ENCODE measurements at regions not wholly inside any gene's neighbourhood (a gene's known extent, or its start where the extent isn't known, plus 50 kb on each side); places are given as distances from the start of the nearest gene placed in this dataset.

DNA sequence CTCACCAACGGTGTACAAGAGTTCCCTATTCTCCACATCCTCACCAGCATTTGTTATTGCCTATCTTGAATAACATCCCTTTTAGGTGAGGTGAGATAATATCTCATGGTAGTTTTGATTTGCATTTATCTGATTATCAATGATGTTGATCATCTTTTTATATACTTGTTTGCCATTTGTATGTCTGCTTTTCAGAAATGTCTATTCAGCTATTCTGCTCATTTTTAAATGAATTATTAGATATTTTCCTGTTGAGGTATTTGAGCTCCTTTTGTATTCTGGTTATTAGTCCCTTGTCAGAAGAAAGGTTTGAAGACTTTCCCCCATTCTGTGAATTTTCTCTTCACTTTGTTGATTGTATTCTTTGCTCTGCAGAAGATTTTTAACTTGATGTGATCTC lies 695.5 kb upstream of the DDX18 start:
- TF ChIP-seq, protein P1, sequence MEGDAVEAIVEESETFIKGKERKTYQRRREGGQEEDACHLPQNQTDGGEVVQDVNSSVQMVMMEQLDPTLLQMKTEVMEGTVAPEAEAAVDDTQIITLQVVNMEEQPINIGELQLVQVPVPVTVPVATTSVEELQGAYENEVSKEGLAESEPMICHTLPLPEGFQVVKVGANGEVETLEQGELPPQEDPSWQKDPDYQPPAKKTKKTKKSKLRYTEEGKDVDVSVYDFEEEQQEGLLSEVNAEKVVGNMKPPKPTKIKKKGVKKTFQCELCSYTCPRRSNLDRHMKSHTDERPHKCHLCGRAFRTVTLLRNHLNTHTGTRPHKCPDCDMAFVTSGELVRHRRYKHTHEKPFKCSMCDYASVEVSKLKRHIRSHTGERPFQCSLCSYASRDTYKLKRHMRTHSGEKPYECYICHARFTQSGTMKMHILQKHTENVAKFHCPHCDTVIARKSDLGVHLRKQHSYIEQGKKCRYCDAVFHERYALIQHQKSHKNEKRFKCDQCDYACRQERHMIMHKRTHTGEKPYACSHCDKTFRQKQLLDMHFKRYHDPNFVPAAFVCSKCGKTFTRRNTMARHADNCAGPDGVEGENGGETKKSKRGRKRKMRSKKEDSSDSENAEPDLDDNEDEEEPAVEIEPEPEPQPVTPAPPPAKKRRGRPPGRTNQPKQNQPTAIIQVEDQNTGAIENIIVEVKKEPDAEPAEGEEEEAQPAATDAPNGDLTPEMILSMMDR (IDR thresholded peaks at IDR 0.05; ENCODE audit: borderline replicate concordance, extremely low read depth, low read length, poor library complexity, severe bottlenecking): no peak
- no peak for TF ChIP-seq EZH2 (IDR thresholded peaks at IDR 0.05; ENCODE audit: borderline replicate concordance, low read depth, low read length, severe bottlenecking)
- Histone ChIP-seq H3K27me3 (ENCODE audit: insufficient read depth, low read length, poor library complexity) (no peaks in the 10 kb centered on the region), H3K9me3 (ENCODE audit: insufficient read depth, low read length, severe bottlenecking) (no peaks in the 10 kb centered on the region), H3K36me3 (ENCODE audit: insufficient read depth, low read length) (no peaks in the 10 kb centered on the region), H3K4me3 (ENCODE audit: low read depth in 1 of 2, low read length in 2 of 2) (no peak overlapping the region), H4K20me1 (ENCODE audit: insufficient read depth, low read length) (no peaks in the 10 kb centered on the region), H3K4me1 (ENCODE audit: insufficient read depth, low read length) (no peaks in the 10 kb centered on the region), H3K9ac (ENCODE audit: low read depth, low read length) (no peak overlapping the region), H2AFZ (ENCODE audit: low read depth, low read length) (no peak overlapping the region), H3K4me2 (ENCODE audit: insufficient read depth, low read length) (no peak overlapping the region), H3K79me2 (ENCODE audit: insufficient read depth, low read length) (no peaks in the 10 kb centered on the region), H3K27ac (ENCODE audit: low read length) (no peak overlapping the region)
- ATAC-seq (ENCODE audit: insufficient read depth, low read depth) (no peak), DNase-seq (no peak)

DNA sequence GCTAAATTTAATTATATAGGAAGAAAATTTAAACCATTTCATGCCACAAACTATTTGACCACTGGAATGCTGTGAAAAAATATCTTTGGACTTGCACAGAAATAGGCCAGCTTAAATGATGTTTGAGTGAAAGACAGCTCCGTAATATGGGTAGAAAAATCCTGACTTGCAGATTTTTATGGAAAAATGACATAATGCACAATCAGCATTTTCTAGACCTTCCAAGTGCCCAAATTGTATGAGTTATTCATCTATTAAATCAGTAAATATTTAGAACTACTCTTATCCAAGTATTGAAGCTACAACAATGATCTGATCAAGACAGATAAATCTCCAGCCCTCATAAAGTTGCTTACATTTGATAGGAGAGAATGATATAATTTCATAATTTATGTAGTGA lies 691.1 kb upstream of the DDX18 start:
- DNase-seq: no peak
- no peak overlapping the region for H3K9ac ChIP-seq (ENCODE audit: low read depth, low read length)
- H3K36me3 ChIP-seq (ENCODE audit: insufficient read depth, low read length): no peaks in the 10 kb centered on the region

DNA sequence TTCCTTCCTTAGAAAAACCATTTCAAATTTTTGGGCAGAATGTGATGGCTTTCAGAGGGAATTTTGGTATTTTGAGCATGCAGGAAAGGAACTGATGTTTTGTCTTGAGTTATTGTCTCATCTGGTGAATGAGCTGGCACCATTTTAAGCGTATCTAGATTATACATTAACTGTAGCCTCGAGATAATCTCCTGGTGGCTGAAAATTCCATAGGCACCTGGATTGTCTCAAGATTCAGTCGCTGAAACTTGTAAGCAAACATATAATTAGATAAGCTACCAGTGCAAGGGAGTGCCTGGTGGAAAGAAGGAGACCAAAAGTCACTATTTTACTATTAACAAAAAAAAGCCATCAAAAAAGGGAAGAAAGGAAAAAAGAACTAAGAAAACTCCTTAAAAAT lies 687.8 kb upstream of the DDX18 start:
- Histone ChIP-seq H2AFZ (ENCODE audit: low read depth, low read length) (no peak overlapping the region), H4K20me1 (ENCODE audit: insufficient read depth, low read length) (no peaks in the 10 kb centered on the region), H3K27ac (ENCODE audit: low read length) (no peak overlapping the region), H3K4me3 (ENCODE audit: low read depth in 1 of 2, low read length in 2 of 2) (no peak overlapping the region), H3K9me3 (ENCODE audit: insufficient read depth, low read length, severe bottlenecking) (no peaks in the 10 kb centered on the region), H3K27me3 (ENCODE audit: insufficient read depth, low read length, poor library complexity) (no peaks in the 10 kb centered on the region), H3K79me2 (ENCODE audit: insufficient read depth, low read length) (no peaks in the 10 kb centered on the region), H3K4me1 (ENCODE audit: insufficient read depth, low read length) (peaks cover 6% of the 10 kb centered on the region), H3K36me3 (ENCODE audit: insufficient read depth, low read length) (no peaks in the 10 kb centered on the region), H3K9ac (ENCODE audit: low read depth, low read length) (no peak overlapping the region), H3K4me2 (ENCODE audit: insufficient read depth, low read length) (no peak overlapping the region)
- ATAC-seq (ENCODE audit: insufficient read depth, low read depth): no peak
- TF ChIP-seq, protein P1 (IDR thresholded peaks at IDR 0.05; ENCODE audit: borderline replicate concordance, extremely low read depth, low read length, poor library complexity, severe bottlenecking): no peak
- no peak for TF ChIP-seq EZH2 (IDR thresholded peaks at IDR 0.05; ENCODE audit: borderline replicate concordance, low read depth, low read length, severe bottlenecking)
- DNase-seq: no peak

More for the DNA sequence above, 691.1 kb upstream of the DDX18 start:
- no peak for ATAC-seq (ENCODE audit: insufficient read depth, low read depth)
- Histone ChIP-seq H2AFZ (ENCODE audit: low read depth, low read length) (no peak overlapping the region), H3K9me3 (ENCODE audit: insufficient read depth, low read length, severe bottlenecking) (no peaks in the 10 kb centered on the region), H3K27me3 (ENCODE audit: insufficient read depth, low read length, poor library complexity) (no peaks in the 10 kb centered on the region), H3K4me2 (ENCODE audit: insufficient read depth, low read length) (no peak overlapping the region), H4K20me1 (ENCODE audit: insufficient read depth, low read length) (no peaks in the 10 kb centered on the region), H3K4me1 (ENCODE audit: insufficient read depth, low read length) (no peaks in the 10 kb centered on the region), H3K4me3 (ENCODE audit: low read depth in 1 of 2, low read length in 2 of 2) (no peak overlapping the region), H3K27ac (ENCODE audit: low read length) (no peak overlapping the region), H3K79me2 (ENCODE audit: insufficient read depth, low read length) (no peaks in the 10 kb centered on the region)
- no peak for TF ChIP-seq EZH2 (IDR thresholded peaks at IDR 0.05; ENCODE audit: borderline replicate concordance, low read depth, low read length, severe bottlenecking)
- TF ChIP-seq, protein P1 (IDR thresholded peaks at IDR 0.05; ENCODE audit: borderline replicate concordance, extremely low read depth, low read length, poor library complexity, severe bottlenecking): no peak

DNA sequence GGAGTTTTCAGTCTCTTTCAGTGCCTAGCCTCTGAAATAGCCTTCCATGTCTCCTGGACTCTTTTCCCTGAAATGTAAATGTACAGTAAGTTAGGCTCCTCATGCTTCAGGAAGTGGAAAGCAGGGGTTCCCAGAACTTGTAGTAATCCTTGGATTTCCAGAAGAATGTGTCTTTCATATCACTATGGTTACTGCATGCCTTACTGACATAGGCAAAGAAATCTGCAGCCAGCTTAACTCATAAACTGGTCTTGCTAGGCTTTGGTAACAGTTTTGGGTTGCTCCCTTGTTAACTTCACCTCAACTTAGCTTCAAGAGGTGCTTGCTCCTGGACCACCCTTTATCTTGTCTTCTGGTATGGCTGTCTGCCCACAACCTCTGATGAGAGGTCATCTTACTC lies 686.8 kb upstream of the DDX18 start:
- H2AFZ ChIP-seq (ENCODE audit: low read depth, low read length): no peak overlapping the region
- no peaks in the 10 kb centered on the region for H3K27me3 ChIP-seq (ENCODE audit: insufficient read depth, low read length, poor library complexity)
- DNase-seq (no peak), ATAC-seq (ENCODE audit: insufficient read depth, low read depth) (no peak)
- TF ChIP-seq EZH2 (IDR thresholded peaks at IDR 0.05; ENCODE audit: borderline replicate concordance, low read depth, low read length, severe bottlenecking): no peak
- TF ChIP-seq, protein P1 (IDR thresholded peaks at IDR 0.05; ENCODE audit: borderline replicate concordance, extremely low read depth, low read length, poor library complexity, severe bottlenecking): no peak
- H3K4me3 ChIP-seq (ENCODE audit: low read depth in 1 of 2, low read length in 2 of 2): no peak overlapping the region
- no peaks in the 10 kb centered on the region for H4K20me1 ChIP-seq (ENCODE audit: insufficient read depth, low read length)
- no peak overlapping the region for H3K9ac ChIP-seq (ENCODE audit: low read depth, low read length)
- peaks cover 6% of the 10 kb centered on the region for H3K4me1 ChIP-seq (ENCODE audit: insufficient read depth, low read length)
- H3K79me2 ChIP-seq (ENCODE audit: insufficient read depth, low read length): no peaks in the 10 kb centered on the region
- no peaks in the 10 kb centered on the region for H3K9me3 ChIP-seq (ENCODE audit: insufficient read depth, low read length, severe bottlenecking)
- H3K27ac ChIP-seq (ENCODE audit: low read length): no peak overlapping the region
- no peaks in the 10 kb centered on the region for H3K36me3 ChIP-seq (ENCODE audit: insufficient read depth, low read length)
- no peak overlapping the region for H3K4me2 ChIP-seq (ENCODE audit: insufficient read depth, low read length)

All from DND-41 (cell line).